AG04449 (cell line): ENCODE measurements at regions not wholly inside any gene's neighbourhood (a gene's known extent, or its start where the extent isn't known, plus 50 kb on each side); places are given as distances from the start of the nearest gene placed in this dataset.
"Not testable (repeated sequence)": the region's sequence is repeated elsewhere in the genome, so short reads cannot be mapped to it uniquely, and the experiment has no call there.

Experiments used
- CTCF ChIA-PET: fragments of 350-600 bp; formaldehyde crosslinking; extraction: SDS; loops from one replicate; lab custom pipeline; 2021; ENCODE audit warnings: antibody characterized with exemption; lab: Yijun Ruan, JAX
- POLR2A ChIA-PET: fragments of 400-600, 350-600 bp; formaldehyde crosslinking; extraction: SDS; loops from one replicate; lab custom pipeline; 2020; ENCODE audit warnings: antibody characterized with exemption, inconsistent platforms; lab: Yijun Ruan, JAX
- DNase-seq: peaks from one replicate; pipeline ENCODE4 v3.0.0-alpha.2; 2010; ENCODE audit warnings: low read depth, low spot score
- H3K4me3 ChIP-seq: 2 replicates; pipeline ENCODE4 v1.5.1; 2011; ENCODE audit warnings: low read depth, mild to moderate bottlenecking, control low read depth, low read length
- CTCF ChIP-seq: IDR thresholded peaks from one replicate; pipeline ENCODE4 v1.5.1; 2011; ENCODE audit warnings: mild to moderate bottlenecking, moderate library complexity, low read length, control low read depth, inconsistent platforms; ENCODE audit not compliant: insufficient read depth; ENCODE audit errors: missing control alignments

GRCh38 chr2:19632403-19632991 lies 269.3 kb downstream of the TTC32 start:
- ChIA-PET POLR2A (no interaction called here), CTCF (interaction anchor here (1.7 kb wide), 1 partner anchor 11 kb away, joined by 4 read pairs; no protein-coding TSS in a partner anchor)
- DNase-seq: no peak
- H3K4me3 ChIP-seq: no peak overlapping the region
- no peak for TF ChIP-seq CTCF

- TF ChIP-seq CTCF: no peak
- no peak for DNase-seq
- ChIA-PET CTCF (interaction anchor here (1.7 kb wide), 1 partner anchor 11 kb away, joined by 4 read pairs; no protein-coding TSS in a partner anchor), POLR2A (no interaction called here)
- no peak overlapping the region for H3K4me3 ChIP-seq
These were observed 269.9 kb downstream of the TTC32 start for GRCh38 chr2:19631871-19632270.

GRCh38 chr2:19630921-19631320 lies 270.9 kb downstream of the TTC32 start:
- H3K4me3 ChIP-seq: no peak overlapping the region
- no peak for DNase-seq
- TF ChIP-seq CTCF: no peak
- POLR2A ChIA-PET: no interaction called here
- CTCF ChIA-PET: interaction anchor here (1.7 kb wide), 1 partner anchor 10 kb away, joined by 4 read pairs; no protein-coding TSS in a partner anchor

- ChIA-PET POLR2A (no interaction called here), CTCF (interaction anchor here (1.0 kb wide), 1 partner anchor 10 kb away, joined by 3 read pairs; no protein-coding TSS in a partner anchor)
- no peak overlapping the region for H3K4me3 ChIP-seq
- no peak for DNase-seq
- no peak for TF ChIP-seq CTCF
These were observed 268.9 kb upstream of the OSR1 start for GRCh38 chr2:19627359-19627758.

GRCh38 chr2:19623488-19623887 lies 265.1 kb upstream of the OSR1 start:
- DNase-seq: peak; percentile 41
- ChIA-PET CTCF (interaction anchor here (1.7 kb wide), 1 partner anchor 12 kb away, joined by 4 read pairs; no protein-coding TSS in a partner anchor), POLR2A (interaction anchor here (0.6 kb wide), 1 partner anchor 678 kb away, joined by 4 read pairs; no protein-coding TSS in a partner anchor)
- TF ChIP-seq CTCF: no peak
- no peak overlapping the region for H3K4me3 ChIP-seq

GRCh38 chr2:19617257-19617848 lies 258.9 kb upstream of the OSR1 start:
- no peak for TF ChIP-seq CTCF
- CTCF ChIA-PET: no interaction called here
- no peak for DNase-seq
- no peak overlapping the region for H3K4me3 ChIP-seq
- POLR2A ChIA-PET: no interaction called here

GRCh38 chr2:19615402-19615801 lies 257.0 kb upstream of the OSR1 start:
- CTCF ChIA-PET, DNase-seq, H3K4me3 ChIP-seq: not testable (repeated sequence)
- POLR2A ChIA-PET: interaction anchor here (0.6 kb wide), 1 partner anchor 77 kb away, joined by 5 read pairs; no protein-coding TSS in a partner anchor
